Sigmoid colon (tissue), 6 donors: ENCODE measurements at regions not wholly inside any gene's neighbourhood (a gene's known extent, or its start where the extent isn't known, plus 50 kb on each side); places are given as distances from the start of the nearest gene placed in this dataset.

ENCODE experiments used
- DNase-seq: peaks from one replicate; pipeline ENCODE4 v3.0.0-alpha.2; 2019
- H3K27ac ChIP-seq, 4 donors: fragments of 200-600 bp; sonication (generic); one replicate each; pipeline ENCODE4 v1.5.1; 2016 to 2019; ENCODE audit warnings: mild to moderate bottlenecking in 1 of 4
- H3K27me3 ChIP-seq, 3 donors: fragments of 200-600 bp; sonication (generic); one replicate each; pipeline ENCODE4 v1.5.1; 2019; ENCODE audit warnings: mild to moderate bottlenecking in 1 of 3
- H3K36me3 ChIP-seq, 4 donors: fragments of 200-600 bp; sonication (generic); one replicate each; pipeline ENCODE4 v1.5.1; 2016 to 2019
- H3K4me1 ChIP-seq, 4 donors: fragments of 200-600 bp; sonication (generic); one replicate each; pipeline ENCODE4 v1.5.1; 2017 to 2019
- H3K4me3 ChIP-seq, 4 donors: fragments of 200-600 bp; sonication (generic); one replicate each; pipeline ENCODE4 v1.5.1; 2017 to 2019; ENCODE audit warnings: mild to moderate bottlenecking in 2 of 4, moderate library complexity in 1 of 4
- H3K9me3 ChIP-seq, 4 donors: fragments of 200-600 bp in 3 of 4; sonication (generic) in 3 of 4; one replicate each; pipeline versions ENCODE4 v1.5.1 to v1.6.1; 2013 to 2019
- EP300 ChIP-seq, 4 donors: sonication (generic); formaldehyde crosslinking; IDR thresholded peaks; one replicate each; pipeline ENCODE4 v1.6.1; 2017; ENCODE audit warnings: antibody characterized with exemption in 4 of 4
- POLR2A ChIP-seq, 2 donors: fragments of 450-650 bp; IDR thresholded peaks; one replicate each; pipeline ENCODE4 v1.6.1; 2016; ENCODE audit warnings: antibody characterized with exemption in 2 of 2, mild to moderate bottlenecking in 2 of 2, moderate library complexity in 2 of 2
- POLR2AphosphoS5 ChIP-seq, 4 donors: sonication (generic); formaldehyde crosslinking; IDR thresholded peaks; one replicate each; pipeline ENCODE4 v1.6.1; 2017; ENCODE audit warnings: antibody characterized with exemption in 4 of 4
- WGBS, 2 donors: extraction: QIAGEN DNeasy Blood & Tissue Kit; methylation state at CpG; one replicate each; pipeline ENCODE4 v1.1.7; 2013; 5-methylcytosine and 5-hydroxymethylcytosine counted together
- intact Hi-C: fragments of 100-400 bp; cut with DNase I; formaldehyde crosslinking; loops from one replicate; pipeline ENCODE4 v1.15.1; 2023
- TF ChIP-seq, protein P1 (sequence below), 4 experiments: fragments of 450-650 bp in 3 of 4; fragments of 200-600 bp in 1 of 4; IDR thresholded peaks; one replicate each; pipeline ENCODE4 v1.5.1; 2016 to 2019; ENCODE audit warnings: antibody characterized with exemption in 4 of 4, mild to moderate bottlenecking in 3 of 4, moderate library complexity in 2 of 4
- donor health status: healthy with polysubstance abuse.
- donor health status: healthy.

GRCh38 chr11:92810423-92811064 is 158.9 kb upstream of the MTNR1B start:
- 69 to 76% methylated on average over 6 of the region's 6 CpGs for WGBS, 2 donors
- Histone ChIP-seq H3K36me3 (no peaks in the 10 kb centered on the region), H3K4me1 (no peaks in the 10 kb centered on the region), H3K9me3 (no peaks in the 10 kb centered on the region), H3K27me3 (no peaks in the 10 kb centered on the region), H3K4me3 (no peak overlapping the region), H3K27ac (no peak overlapping the region)
- intact Hi-C loops, result no loop called here
- DNase-seq, result no peak
- TF ChIP-seq POLR2A (IDR thresholded peaks at IDR 0.05) (no peak), EP300 (IDR thresholded peaks at IDR 0.05) (no peak), POLR2AphosphoS5 (IDR thresholded peaks at IDR 0.05) (no peak)
- TF ChIP-seq, protein P1, sequence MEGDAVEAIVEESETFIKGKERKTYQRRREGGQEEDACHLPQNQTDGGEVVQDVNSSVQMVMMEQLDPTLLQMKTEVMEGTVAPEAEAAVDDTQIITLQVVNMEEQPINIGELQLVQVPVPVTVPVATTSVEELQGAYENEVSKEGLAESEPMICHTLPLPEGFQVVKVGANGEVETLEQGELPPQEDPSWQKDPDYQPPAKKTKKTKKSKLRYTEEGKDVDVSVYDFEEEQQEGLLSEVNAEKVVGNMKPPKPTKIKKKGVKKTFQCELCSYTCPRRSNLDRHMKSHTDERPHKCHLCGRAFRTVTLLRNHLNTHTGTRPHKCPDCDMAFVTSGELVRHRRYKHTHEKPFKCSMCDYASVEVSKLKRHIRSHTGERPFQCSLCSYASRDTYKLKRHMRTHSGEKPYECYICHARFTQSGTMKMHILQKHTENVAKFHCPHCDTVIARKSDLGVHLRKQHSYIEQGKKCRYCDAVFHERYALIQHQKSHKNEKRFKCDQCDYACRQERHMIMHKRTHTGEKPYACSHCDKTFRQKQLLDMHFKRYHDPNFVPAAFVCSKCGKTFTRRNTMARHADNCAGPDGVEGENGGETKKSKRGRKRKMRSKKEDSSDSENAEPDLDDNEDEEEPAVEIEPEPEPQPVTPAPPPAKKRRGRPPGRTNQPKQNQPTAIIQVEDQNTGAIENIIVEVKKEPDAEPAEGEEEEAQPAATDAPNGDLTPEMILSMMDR (IDR thresholded peaks at IDR 0.05), result no peak

GRCh38 chr11:92811341-92811740 is 158.1 kb upstream of the MTNR1B start:
- no peak for DNase-seq
- Histone ChIP-seq H3K9me3 (no peaks in the 10 kb centered on the region), H3K36me3 (no peaks in the 10 kb centered on the region), H3K27me3 (no peaks in the 10 kb centered on the region), H3K27ac (no peak overlapping the region), H3K4me3 (no peak overlapping the region), H3K4me1 (no peaks in the 10 kb centered on the region)
- intact Hi-C loops, result no loop called here
- TF ChIP-seq EP300 (IDR thresholded peaks at IDR 0.05) (no peak), POLR2AphosphoS5 (IDR thresholded peaks at IDR 0.05) (no peak), POLR2A (IDR thresholded peaks at IDR 0.05) (no peak)
- TF ChIP-seq, protein P1 (IDR thresholded peaks at IDR 0.05), result no peak
- WGBS, 2 donors, result 72 to 74% methylated on average over 2 of the region's 2 CpGs

GRCh38 chr11:92812841-92813240 is 156.6 kb upstream of the MTNR1B start:
- 56 to 62% methylated on average over 5 of the region's 5 CpGs for WGBS, 2 donors
- TF ChIP-seq POLR2A (IDR thresholded peaks at IDR 0.05) (no peak), EP300 (IDR thresholded peaks at IDR 0.05) (no peak), POLR2AphosphoS5 (IDR thresholded peaks at IDR 0.05) (no peak)
- TF ChIP-seq, protein P1 (IDR thresholded peaks at IDR 0.05), result no peak

GRCh38 chr11:92819830-92820229 is 149.6 kb upstream of the MTNR1B start:
- Histone ChIP-seq H3K27me3 (no peaks in the 10 kb centered on the region), H3K27ac (no peak overlapping the region), H3K4me1 (no peaks in the 10 kb centered on the region), H3K9me3 (no peaks in the 10 kb centered on the region), H3K4me3 (no peak overlapping the region), H3K36me3 (no peaks in the 10 kb centered on the region)
- TF ChIP-seq EP300 (IDR thresholded peaks at IDR 0.05), result no peak
- TF ChIP-seq POLR2A (IDR thresholded peaks at IDR 0.05), result no peak
- TF ChIP-seq POLR2AphosphoS5 (IDR thresholded peaks at IDR 0.05), result no peak
- TF ChIP-seq, protein P1 (IDR thresholded peaks at IDR 0.05), result no peak
- no peak for DNase-seq
- 80 to 84% methylated on average over 2 of the region's 2 CpGs for WGBS, 2 donors
- intact Hi-C loops, result no loop called here

More at GRCh38 chr11:92812841-92813240, 156.6 kb upstream of the MTNR1B start:
- Histone ChIP-seq H3K27ac (no peak overlapping the region), H3K36me3 (no peaks in the 10 kb centered on the region), H3K27me3 (no peaks in the 10 kb centered on the region), H3K9me3 (no peaks in the 10 kb centered on the region), H3K4me1 (no peaks in the 10 kb centered on the region), H3K4me3 (no peak overlapping the region)
- DNase-seq, result no peak
- intact Hi-C loops, result no loop called here

DNA sequence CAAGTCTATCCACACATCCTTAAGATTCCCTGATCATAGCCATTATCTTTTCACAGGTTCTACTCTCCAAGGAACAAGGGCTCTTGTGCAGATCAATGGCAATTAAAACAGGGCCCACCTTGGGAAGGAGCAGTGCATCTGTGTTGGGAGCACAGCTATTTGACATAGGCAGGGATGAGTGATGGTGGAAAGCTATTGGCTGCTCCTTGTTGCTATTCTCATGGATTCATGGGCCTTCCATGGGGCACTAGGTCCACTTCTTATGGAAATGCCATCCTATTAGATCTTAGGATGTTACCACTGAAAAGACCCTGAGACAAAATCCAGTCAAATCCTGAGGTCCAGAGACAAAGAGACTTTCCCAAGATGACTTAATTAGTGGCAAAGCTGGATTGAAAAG is 148.6 kb upstream of the MTNR1B start:
- Histone ChIP-seq H3K27me3 (no peaks in the 10 kb centered on the region), H3K36me3 (no peaks in the 10 kb centered on the region), H3K4me1 (peaks cover 0 to under 1% (median 0%) of the 10 kb centered on the region in 4 donors), H3K27ac (no peak overlapping the region), H3K9me3 (no peaks in the 10 kb centered on the region), H3K4me3 (no peak overlapping the region)
- TF ChIP-seq POLR2AphosphoS5 (IDR thresholded peaks at IDR 0.05), result no peak
- TF ChIP-seq EP300 (IDR thresholded peaks at IDR 0.05), result no peak
- TF ChIP-seq, protein P1 (IDR thresholded peaks at IDR 0.05), result no peak
- TF ChIP-seq POLR2A (IDR thresholded peaks at IDR 0.05), result no peak
- no peak for DNase-seq
- intact Hi-C loops, result no loop called here
